WTC11 (cell line): ENCODE measurements at regions not wholly inside any gene's neighbourhood (a gene's known extent, or its start where the extent isn't known, plus 50 kb on each side); places are given as distances from the start of the nearest gene placed in this dataset.

Experiments
- ARID4B ChIP-seq: sonication (generic); formaldehyde crosslinking; IDR thresholded peaks from 2 replicates; pipeline ENCODE4 v1.8.0; 2023; ENCODE audit warnings: missing genetic modification reagents, mild to moderate bottlenecking, borderline replicate concordance
- CTCF ChIP-seq: fragments of 200-600 bp; IDR thresholded peaks from 2 replicates; pipeline ENCODE4 v1.8.0; 2022; ENCODE audit warnings: antibody characterized with exemption
- TF ChIP-seq, protein P1 (sequence below): sonication (generic); formaldehyde crosslinking; conservative IDR thresholded peaks from 2 replicates; pipeline ENCODE4 v1.8.1; 2022; ENCODE audit warnings: mild to moderate bottlenecking, missing genetic modification reagents

DNA sequence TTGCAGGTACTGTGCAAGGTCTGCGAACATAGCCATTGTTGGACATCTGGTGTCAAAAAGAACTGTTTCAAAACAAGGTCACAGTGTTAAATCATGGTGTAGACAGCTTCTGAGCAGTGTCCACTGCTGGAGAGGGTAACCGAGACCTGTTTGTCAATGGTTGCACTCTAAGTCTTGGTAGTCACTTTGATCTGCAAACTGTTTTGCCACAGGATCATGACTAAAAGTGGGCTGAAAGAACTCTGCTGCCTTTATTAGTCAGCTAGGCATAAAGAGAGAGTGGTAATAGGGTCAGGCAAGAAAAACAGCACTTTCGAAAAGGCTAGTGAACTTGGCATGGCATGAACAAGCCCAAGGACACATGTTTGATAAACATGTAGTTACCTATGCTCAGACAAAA is 552.3 kb upstream of the CITED2 start:
- TF ChIP-seq CTCF (no peak), ARID4B (CRISPR knock-in tag) (no peak)
- TF ChIP-seq, protein P1, sequence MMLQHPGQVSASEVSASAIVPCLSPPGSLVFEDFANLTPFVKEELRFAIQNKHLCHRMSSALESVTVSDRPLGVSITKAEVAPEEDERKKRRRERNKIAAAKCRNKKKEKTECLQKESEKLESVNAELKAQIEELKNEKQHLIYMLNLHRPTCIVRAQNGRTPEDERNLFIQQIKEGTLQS (CRISPR knock-in tag), result no peak
